B cell (primary cell): ENCODE measurements at regions not wholly inside any gene's neighbourhood (a gene's known extent, or its start where the extent isn't known, plus 50 kb on each side); places are given as distances from the start of the nearest gene placed in this dataset.

Experiments used
- ATAC-seq: fragments of 200-7000 bp; cut with Tn5 transposase; one replicate; pipeline ENCODE4 v1.10.0; 2021; ENCODE audit warnings: low read depth, mild to moderate bottlenecking, moderate number of reproducible peaks, moderate library complexity
- CTCF ChIA-PET: fragments of 350-600 bp; sonication (Branson Sonifier 250); formaldehyde crosslinking; loops from one replicate; lab custom pipeline; 2021; ENCODE audit warnings: antibody characterized with exemption, inconsistent platforms; lab: Charles Lee
- POLR2A ChIA-PET: fragments of 350-600 bp; sonication (Branson Sonifier 250); formaldehyde crosslinking; loops from one replicate; lab custom pipeline; 2021; ENCODE audit warnings: antibody characterized with exemption; lab: Charles Lee
- DNase-seq: peaks from one replicate; pipeline ENCODE4 v3.0.0; 2013
- H2AFZ ChIP-seq: 2 replicates; pipeline ENCODE4 v1.6.1; 2012; ENCODE audit warnings: mild to moderate bottlenecking, low read depth, low read length; ENCODE audit not compliant: insufficient read depth, poor library complexity, severe bottlenecking
- H3K27ac ChIP-seq, 2 donors: 1 replicate in 1 of 2; 2 replicates in 1 of 2; pipeline ENCODE4 v1.5.1; 2012 to 2013; ENCODE audit warnings: low read length in 2 of 2, mild to moderate bottlenecking in 2 of 2, moderate library complexity in 1 of 2
- H3K27me3 ChIP-seq, 4 experiments: fragments of 200-600 bp in 1 of 4; sonication (generic) in 1 of 4; replicated peaks in 1 of 4; 1 replicate in 2 of 4; 2 replicates in 2 of 4; pipeline versions ENCODE4 v1.6.1 to v1.7.0; 2013 to 2016; ENCODE audit warnings: low read length in 3 of 4, mild to moderate bottlenecking in 2 of 4, mixed read lengths in 1 of 4, moderate library complexity in 1 of 4; ENCODE audit not compliant: insufficient read depth in 4 of 4, control insufficient read depth in 3 of 4; ENCODE audit errors: control extremely low read depth in 1 of 4
- H3K36me3 ChIP-seq, 2 experiments: replicated peaks in 1 of 2; 1 replicate in 1 of 2; 2 replicates in 1 of 2; pipeline versions ENCODE4 v1.6.1 to v1.7.1; 2013; ENCODE audit warnings: low read length in 1 of 2; ENCODE audit not compliant: insufficient read depth in 2 of 2, control insufficient read depth in 1 of 2; ENCODE audit errors: control extremely low read depth in 1 of 2, extremely low read depth in 1 of 2
- H3K4me1 ChIP-seq, 2 donors: fragments of 200-600 bp in 1 of 2; sonication (generic) in 1 of 2; 1 replicate in 1 of 2; 2 replicates in 1 of 2; pipeline versions ENCODE4 v1.5.1 to v1.6.1; 2013 to 2017; ENCODE audit warnings: low read length in 2 of 2; ENCODE audit not compliant: control insufficient read depth in 2 of 2, insufficient read depth in 2 of 2
- H3K4me2 ChIP-seq: replicated peaks from 2 replicates; pipeline ENCODE3; 2012; ENCODE audit warnings: mild to moderate bottlenecking, low read depth, low read length; ENCODE audit not compliant: poor library complexity, severe bottlenecking
- H3K4me3 ChIP-seq, 5 experiments: fragments of 200-600 bp in 1 of 5; sonication (generic) in 1 of 5; 1 replicate in 3 of 5; 2 replicates in 2 of 5; pipeline versions ENCODE4 v1.5.1 to v1.7.0; 2011 to 2016; ENCODE audit warnings: low read length in 4 of 5, mild to moderate bottlenecking in 4 of 5, low read depth in 2 of 5, control low read depth in 1 of 5, moderate library complexity in 1 of 5; ENCODE audit not compliant: insufficient read depth in 1 of 5; ENCODE audit errors: control extremely low read depth in 1 of 5, extremely low read depth in 1 of 5
- H3K79me2 ChIP-seq: fragments of 200-600 bp; sonication (generic); one replicate; pipeline ENCODE4 v1.6.0; 2016; ENCODE audit warnings: low read length; ENCODE audit not compliant: control insufficient read depth, insufficient read depth
- H3K9ac ChIP-seq: fragments of 200-600 bp; sonication (generic); 2 replicates; pipeline ENCODE4 v1.6.1; 2017; ENCODE audit warnings: mild to moderate bottlenecking, low read length, moderate library complexity
- H3K9me3 ChIP-seq, 3 donors: one replicate each; pipeline versions ENCODE4 v1.6.1 to v1.7.1; 2013; ENCODE audit warnings: low read length in 2 of 3; ENCODE audit not compliant: control insufficient read depth in 2 of 3, insufficient read depth in 1 of 3; ENCODE audit errors: control extremely low read depth in 1 of 3
- H4K20me1 ChIP-seq: 2 replicates; pipeline ENCODE4 v1.6.0; 2012; ENCODE audit warnings: mild to moderate bottlenecking, low read length; ENCODE audit not compliant: insufficient read depth, control insufficient read depth, poor library complexity, severe bottlenecking
- H3K27ac Mint-ChIP-seq: one replicate; pipeline ENCODE4 v1.8.0; 2021; ENCODE audit warnings: mixed read lengths
- H3K27me3 Mint-ChIP-seq: one replicate; pipeline ENCODE4 v1.8.0; 2021; ENCODE audit warnings: mixed read lengths
- H3K4me1 Mint-ChIP-seq: one replicate; pipeline ENCODE4 v1.8.0; 2021; ENCODE audit warnings: mixed read lengths
- H3K4me3 Mint-ChIP-seq: one replicate; pipeline ENCODE4 v1.8.0; 2021; ENCODE audit warnings: mixed read lengths
- H3K9me3 Mint-ChIP-seq: one replicate; pipeline ENCODE4 v1.8.0; 2022; ENCODE audit warnings: mixed read lengths; ENCODE audit not compliant: insufficient read depth
- EZH2 ChIP-seq: IDR thresholded peaks from 2 replicates; pipeline ENCODE4 v1.6.1; 2012; ENCODE audit warnings: borderline replicate concordance, low read depth, mild to moderate bottlenecking, moderate library complexity, low read length; ENCODE audit not compliant: insufficient read depth, poor library complexity, severe bottlenecking
- WGBS: methylation state at CpG from one replicate; pipeline ENCODE4 v1.1.5; 2013; ENCODE audit warnings: missing lambda C conversion rate; ENCODE audit not compliant: insufficient coverage; 5-methylcytosine and 5-hydroxymethylcytosine counted together
- intact Hi-C: fragments of 100-400 bp; cut with micrococcal nuclease; formaldehyde crosslinking; loops from one replicate; pipeline ENCODE4 v1.10.0; 2022
- TF ChIP-seq, protein P1 (sequence below): fragments of 200-600 bp; IDR thresholded peaks from one replicate; pipeline ENCODE4 v1.8.0; 2022; ENCODE audit warnings: antibody characterized with exemption, mild to moderate bottlenecking

DNA sequence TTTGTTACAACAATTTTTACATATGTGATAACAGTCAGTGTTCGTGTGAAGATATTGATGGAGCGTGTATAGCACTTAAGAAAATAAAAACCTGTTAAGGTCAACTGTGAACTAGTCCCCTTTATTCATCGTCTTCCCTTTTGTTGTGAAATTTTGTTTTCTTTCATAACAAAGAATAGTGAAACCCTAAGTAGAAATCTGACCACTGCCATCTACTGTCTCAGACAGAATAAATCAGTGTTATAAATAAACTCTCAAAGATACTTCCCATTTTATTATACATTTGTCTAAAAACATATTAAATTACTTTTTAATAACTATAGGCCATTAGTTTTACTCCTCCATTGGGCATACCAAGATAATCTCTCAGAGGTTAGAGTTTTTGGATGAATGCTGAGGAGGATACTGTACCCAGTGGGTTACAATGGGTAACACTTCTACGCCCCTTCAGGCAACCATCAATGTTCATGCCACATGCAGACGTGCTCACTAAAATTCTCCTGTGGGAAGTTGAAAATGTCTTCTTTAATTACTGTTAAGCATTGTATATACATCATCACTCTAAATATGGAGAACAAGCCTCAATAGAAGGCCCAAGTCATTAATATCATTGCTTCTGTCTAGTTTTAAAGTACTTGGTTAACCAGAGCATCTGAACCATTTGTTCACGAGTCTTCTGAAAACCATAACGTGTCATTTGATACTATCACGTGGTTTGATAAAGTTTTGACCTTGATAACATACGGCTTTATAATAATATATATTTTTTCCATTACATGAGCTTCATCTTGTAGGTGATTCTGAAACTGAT, 171.2 kb downstream of the TMA16 start:
- Mint-ChIP-seq H3K27me3 (no peaks in the 10 kb centered on the region), H3K27ac (peak overlapping the region; percentile 94), H3K9me3 (no peaks in the 10 kb centered on the region), H3K4me3 (peak overlapping the region; percentile 46), H3K4me1 (peaks cover 74% of the 10 kb centered on the region)
- CTCF ChIA-PET = interaction anchor here (0.8 to 26.5 kb wide), 15 partner anchors 10 to 171 kb away, joined by 3 to 1334 read pairs (median 5); partner anchors contain the start of gene TMA16
- Histone ChIP-seq H3K27me3 (no peaks in the 10 kb centered on the region), H3K27ac (peak overlapping the region; percentile 78 to 81), H3K4me2 (peak overlapping the region; percentile 69), H3K79me2 (peaks cover 45% of the 10 kb centered on the region), H2AFZ (no peak overlapping the region), H3K36me3 (no peaks in the 10 kb centered on the region), H3K9ac (peak overlapping the region; percentile 14), H3K9me3 (no peaks in the 10 kb centered on the region), H3K4me3 (peak overlapping the region in 1 of 5 experiments; percentile 16), H4K20me1 (no peaks in the 10 kb centered on the region), H3K4me1 (peaks cover 82 to 86% of the 10 kb centered on the region in 2 donors)
- POLR2A ChIA-PET = interaction anchor here (0.7 to 1.7 kb wide), 7 partner anchors 13 to 171 kb away, joined by 3 to 10 read pairs (median 5); partner anchors contain the start of gene TMA16
- ATAC-seq (peak; percentile 22), DNase-seq (peak; percentile 55)
- intact Hi-C loops = loop anchor here (1.0 to 2.0 kb wide), 6 partner anchors 9 to 171 kb away; partner anchors contain the start of gene TMA16
- no CpG with 5 or more reads among the region's 9 CpGs for WGBS
- TF ChIP-seq, protein P1, sequence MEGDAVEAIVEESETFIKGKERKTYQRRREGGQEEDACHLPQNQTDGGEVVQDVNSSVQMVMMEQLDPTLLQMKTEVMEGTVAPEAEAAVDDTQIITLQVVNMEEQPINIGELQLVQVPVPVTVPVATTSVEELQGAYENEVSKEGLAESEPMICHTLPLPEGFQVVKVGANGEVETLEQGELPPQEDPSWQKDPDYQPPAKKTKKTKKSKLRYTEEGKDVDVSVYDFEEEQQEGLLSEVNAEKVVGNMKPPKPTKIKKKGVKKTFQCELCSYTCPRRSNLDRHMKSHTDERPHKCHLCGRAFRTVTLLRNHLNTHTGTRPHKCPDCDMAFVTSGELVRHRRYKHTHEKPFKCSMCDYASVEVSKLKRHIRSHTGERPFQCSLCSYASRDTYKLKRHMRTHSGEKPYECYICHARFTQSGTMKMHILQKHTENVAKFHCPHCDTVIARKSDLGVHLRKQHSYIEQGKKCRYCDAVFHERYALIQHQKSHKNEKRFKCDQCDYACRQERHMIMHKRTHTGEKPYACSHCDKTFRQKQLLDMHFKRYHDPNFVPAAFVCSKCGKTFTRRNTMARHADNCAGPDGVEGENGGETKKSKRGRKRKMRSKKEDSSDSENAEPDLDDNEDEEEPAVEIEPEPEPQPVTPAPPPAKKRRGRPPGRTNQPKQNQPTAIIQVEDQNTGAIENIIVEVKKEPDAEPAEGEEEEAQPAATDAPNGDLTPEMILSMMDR = peak; percentile 42
- TF ChIP-seq EZH2 = no peak
